Left lung (tissue), 4 donors: ENCODE measurements at regions not wholly inside any gene's neighbourhood (a gene's known extent, or its start where the extent isn't known, plus 50 kb on each side); places are given as distances from the start of the nearest gene placed in this dataset.
"Not testable (repeated sequence)": the region's sequence is repeated elsewhere in the genome, so short reads cannot be mapped to it uniquely, and the experiment has no call there.

Source experiments
- ATAC-seq: fragments of 200-7000 bp; cut with Tn5 transposase; one replicate; pipeline ENCODE4 v1.9.1; 2020; ENCODE audit warnings: moderate library complexity
- DNase-seq, 4 donors: peaks; one replicate each; pipeline ENCODE4 v3.0.0-alpha.2; 2013 to 2020
- H3K27ac ChIP-seq, 2 donors: fragments of 200-600 bp; sonication (generic) in 1 of 2; one replicate each; pipeline versions ENCODE4 v1.5.0 to v1.8.0; 2020 to 2021
- H3K27me3 ChIP-seq, 2 donors: fragments of 200-600 bp; sonication (generic) in 1 of 2; one replicate each; pipeline versions ENCODE4 v1.5.0 to v1.8.0; 2020 to 2021
- H3K36me3 ChIP-seq, 2 donors: fragments of 200-600 bp; sonication (generic) in 1 of 2; one replicate each; pipeline versions ENCODE4 v1.5.0 to v1.8.0; 2020 to 2021
- H3K4me1 ChIP-seq, 2 donors: fragments of 200-600 bp; one replicate each; pipeline ENCODE4 v1.8.0; 2021
- H3K4me3 ChIP-seq, 2 donors: fragments of 200-600 bp; sonication (generic) in 1 of 2; one replicate each; pipeline versions ENCODE4 v1.5.0 to v1.8.0; 2020 to 2021; ENCODE audit warnings: mild to moderate bottlenecking in 1 of 2
- H3K9me3 ChIP-seq, 2 donors: fragments of 200-600 bp; sonication (generic) in 1 of 2; one replicate each; pipeline versions ENCODE4 v1.5.0 to v1.8.0; 2020 to 2021
- intact Hi-C, 2 donors: fragments of 100-400 bp; cut with DNase I; formaldehyde crosslinking; loops; one replicate each; pipeline versions ENCODE4 v1.11.2 to v1.14.2; 2022
- donor health status: DM: no; HTN: yes; CAD: no.
- donor health status: DM: no; HTN: no; CAD: no.

GRCh38 chr22:12541412-12542170 lies 2986.4 kb upstream of the OR11H1 start:
- ATAC-seq, H3K4me1 ChIP-seq, H3K4me3 ChIP-seq, H3K27ac ChIP-seq, H3K36me3 ChIP-seq, H3K27me3 ChIP-seq, H3K9me3 ChIP-seq, intact Hi-C loops: not testable (repeated sequence)
- DNase-seq = peak in 2 of 4 donors; percentile 27 to 41

GRCh38 chr22:12553366-12553765 lies 2974.6 kb upstream of the OR11H1 start:
- H3K9me3 ChIP-seq, intact Hi-C loops, H3K4me3 ChIP-seq, H3K27me3 ChIP-seq, ATAC-seq, H3K27ac ChIP-seq, H3K36me3 ChIP-seq, H3K4me1 ChIP-seq: not testable (repeated sequence)
- DNase-seq = peak in 1 of 4 donors; percentile 67

DNA sequence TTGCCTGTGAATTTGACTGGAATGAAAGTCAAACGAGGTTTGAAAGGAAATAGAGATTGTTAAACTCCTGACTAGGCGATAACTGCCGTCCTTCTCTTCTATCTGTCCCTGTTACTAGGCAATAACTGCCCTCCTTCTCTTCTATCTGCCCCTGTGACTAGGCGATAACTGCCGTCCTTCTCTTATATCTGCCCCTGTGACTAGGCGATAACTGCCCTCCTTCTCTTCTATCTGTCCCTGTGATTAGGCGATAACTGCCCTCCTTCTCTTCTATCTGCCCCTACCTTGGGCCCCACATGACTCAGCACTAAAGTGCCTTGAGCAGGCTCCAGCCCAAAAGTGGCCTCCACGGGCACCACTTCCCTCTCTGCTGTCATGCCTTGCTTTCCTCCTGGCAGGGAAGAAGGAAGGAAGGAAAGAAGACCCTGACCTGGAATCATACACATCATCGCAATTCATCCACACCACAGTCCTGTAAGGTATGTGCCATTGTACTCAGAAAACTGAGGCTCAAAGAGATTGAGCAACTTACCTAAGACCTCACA lies 2973.3 kb upstream of the OR11H1 start:
- H3K4me3 ChIP-seq, intact Hi-C loops, H3K4me1 ChIP-seq, H3K36me3 ChIP-seq, DNase-seq, H3K9me3 ChIP-seq, ATAC-seq, H3K27me3 ChIP-seq, H3K27ac ChIP-seq: not testable (repeated sequence)

DNA sequence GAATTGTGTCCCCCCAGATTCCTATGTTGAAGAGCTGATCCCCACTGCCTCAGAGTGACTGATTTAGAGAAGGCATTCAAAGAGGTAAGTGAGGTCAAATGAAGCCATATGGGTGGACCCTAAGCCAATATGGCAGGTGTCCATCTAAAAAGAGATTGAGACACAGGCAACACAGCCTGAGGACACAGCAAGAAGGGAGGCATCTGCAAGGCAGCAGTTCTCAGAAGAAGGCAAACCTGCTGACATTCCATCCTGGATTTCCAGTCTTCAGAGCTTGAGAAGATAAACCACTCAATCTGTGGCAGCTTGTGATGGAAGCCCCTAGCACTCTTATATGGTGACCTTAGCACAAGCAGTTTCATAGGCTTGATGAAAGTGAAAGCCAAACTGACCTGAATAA lies 2956.5 kb upstream of the OR11H1 start:
- H3K27ac ChIP-seq, DNase-seq, H3K27me3 ChIP-seq, H3K4me1 ChIP-seq, H3K9me3 ChIP-seq, H3K36me3 ChIP-seq, intact Hi-C loops, H3K4me3 ChIP-seq, ATAC-seq: not testable (repeated sequence)

DNA sequence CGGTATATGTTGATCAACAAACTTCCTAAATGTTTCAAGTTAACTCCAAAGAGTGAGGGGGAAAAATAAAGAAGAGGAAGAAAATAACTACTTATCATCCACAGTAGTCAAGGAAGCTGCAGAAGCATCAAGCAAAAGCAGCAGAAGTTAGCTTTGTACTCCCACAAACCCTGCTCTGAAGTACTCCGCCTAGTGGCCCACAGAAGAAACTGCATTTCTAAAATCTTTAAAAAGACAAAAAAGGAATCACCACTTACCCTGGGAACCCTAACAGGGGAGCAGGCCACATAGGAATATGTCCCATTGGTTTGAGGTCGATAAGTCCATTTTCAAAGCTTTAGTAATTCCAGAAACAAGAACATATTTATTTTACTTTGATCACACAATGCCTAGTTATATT lies 2948.3 kb upstream of the OR11H1 start:
- H3K36me3 ChIP-seq, H3K4me3 ChIP-seq, DNase-seq, H3K27me3 ChIP-seq, intact Hi-C loops, H3K4me1 ChIP-seq, H3K27ac ChIP-seq, H3K9me3 ChIP-seq, ATAC-seq: not testable (repeated sequence)

GRCh38 chr22:12584457-12584856 lies 2943.5 kb upstream of the OR11H1 start:
- intact Hi-C loops, ATAC-seq, H3K4me3 ChIP-seq, H3K27ac ChIP-seq, H3K36me3 ChIP-seq, H3K27me3 ChIP-seq, H3K4me1 ChIP-seq: not testable (repeated sequence)
- peak in 1 of 4 donors; percentile 69 for DNase-seq
- peaks cover 0 to 18% of the 10 kb centered on the region in 2 donors for H3K9me3 ChIP-seq

- H3K36me3 ChIP-seq, H3K4me3 ChIP-seq, H3K4me1 ChIP-seq, H3K27ac ChIP-seq, H3K27me3 ChIP-seq, DNase-seq, ATAC-seq, intact Hi-C loops: not testable (repeated sequence)
- H3K9me3 ChIP-seq = peaks cover 0 to 22% of the 10 kb centered on the region in 2 donors
Measured at GRCh38 chr22:12584874-12585273, 2943.1 kb upstream of the OR11H1 start.

- H3K4me3 ChIP-seq, ATAC-seq, intact Hi-C loops, H3K27me3 ChIP-seq, H3K27ac ChIP-seq, H3K36me3 ChIP-seq, H3K4me1 ChIP-seq: not testable (repeated sequence)
- peaks cover 5 to 72% of the 10 kb centered on the region in 2 donors for H3K9me3 ChIP-seq
- peak in 1 of 4 donors; percentile 74 for DNase-seq
Measured at GRCh38 chr22:12595724-12596123, 2932.3 kb upstream of the OR11H1 start.

DNA sequence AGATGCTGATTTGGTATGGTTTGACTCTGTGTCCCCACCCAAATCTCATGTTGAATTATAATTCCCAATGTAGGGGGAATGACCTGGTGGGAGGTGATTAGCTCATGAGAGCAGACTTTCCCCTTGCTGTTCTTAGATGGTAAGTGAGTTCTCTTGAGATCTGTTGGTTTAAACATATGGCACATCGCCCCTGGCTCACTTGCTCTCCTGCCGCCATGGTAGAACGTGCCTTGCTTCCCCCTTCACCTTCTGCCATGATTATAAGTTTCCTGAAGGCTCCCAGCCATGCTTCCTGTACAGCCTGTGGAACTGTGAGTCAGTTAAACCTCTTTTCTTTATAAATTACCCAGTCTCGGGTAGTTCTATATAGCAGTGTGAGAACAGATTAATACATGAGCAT lies 2930.2 kb upstream of the OR11H1 start:
- DNase-seq, H3K36me3 ChIP-seq, intact Hi-C loops, H3K27ac ChIP-seq, H3K27me3 ChIP-seq, H3K4me1 ChIP-seq, ATAC-seq, H3K4me3 ChIP-seq: not testable (repeated sequence)
- H3K9me3 ChIP-seq = peaks cover 5 to 70% of the 10 kb centered on the region in 2 donors

GRCh38 chr22:12601510-12601869 lies 2926.5 kb upstream of the OR11H1 start:
- intact Hi-C loops, H3K4me1 ChIP-seq, H3K27ac ChIP-seq, DNase-seq, H3K4me3 ChIP-seq, H3K27me3 ChIP-seq, ATAC-seq, H3K36me3 ChIP-seq: not testable (repeated sequence)
- peaks cover 5 to 59% of the 10 kb centered on the region in 2 donors for H3K9me3 ChIP-seq
